WTC11 (cell line): ENCODE measurements at regions not wholly inside any gene's neighbourhood (a gene's known extent, or its start where the extent isn't known, plus 50 kb on each side); places are given as distances from the start of the nearest gene placed in this dataset.

Source experiments
- ATAC-seq: fragments of 200-7000 bp; cut with Tn5 transposase; 2 replicates; pipeline ENCODE4 v1.10.0; 2021; ENCODE audit warnings: mild to moderate bottlenecking, moderate library complexity
- CTCF ChIA-PET: fragments of 300-600 bp; sonication (Branson Sonifier 250); formaldehyde crosslinking; loops from one replicate; lab custom pipeline; 2021; ENCODE audit warnings: antibody characterized with exemption; lab: Charles Lee
- POLR2A ChIA-PET: fragments of 350-600 bp; sonication (Branson Sonifier 250); formaldehyde crosslinking; loops from one replicate; lab custom pipeline; 2021; ENCODE audit warnings: antibody characterized with exemption; lab: Charles Lee
- DNase-seq: peaks from one replicate; pipeline ENCODE4 v3.0.0; 2021; ENCODE audit warnings: low spot score
- H3K27ac Mint-ChIP-seq: 2 replicates; pipeline ENCODE4 v1.8.0; 2021; ENCODE audit warnings: mixed read lengths
- H3K27me3 Mint-ChIP-seq: 2 replicates; pipeline ENCODE4 v1.8.0; 2021; ENCODE audit warnings: low read depth, mild to moderate bottlenecking, moderate library complexity, mixed read lengths
- H3K36me3 Mint-ChIP-seq: 2 replicates; pipeline ENCODE4 v1.8.0; 2021; ENCODE audit warnings: mixed read lengths
- H3K4me1 Mint-ChIP-seq: 2 replicates; pipeline ENCODE4 v1.8.0; 2022; ENCODE audit warnings: mixed read lengths
- H3K4me3 Mint-ChIP-seq: 2 replicates; pipeline ENCODE4 v1.8.0; 2021; ENCODE audit warnings: mild to moderate bottlenecking, moderate library complexity, mixed read lengths
- H3K9me3 Mint-ChIP-seq: 2 replicates; pipeline ENCODE4 v1.8.0; 2021; ENCODE audit warnings: mixed read lengths
- AR ChIP-seq: fragments of 250-450 bp; sonication (Bioruptor Pico); IDR thresholded peaks from 2 replicates; pipeline ENCODE4 v1.9.0; 2021; ENCODE audit warnings: mild to moderate bottlenecking
- ATF2 ChIP-seq: sonication (generic); formaldehyde crosslinking; IDR thresholded peaks from 2 replicates; pipeline ENCODE4 v1.8.1; 2022; ENCODE audit warnings: low read depth, missing genetic modification reagents, borderline replicate concordance
- E2F4 ChIP-seq: sonication (generic); formaldehyde crosslinking; IDR thresholded peaks from 2 replicates; pipeline ENCODE4 v1.8.1; 2022; ENCODE audit warnings: low read depth, mild to moderate bottlenecking, moderate library complexity, missing genetic modification reagents, borderline replicate concordance
- ETV6 ChIP-seq: sonication (generic); formaldehyde crosslinking; IDR thresholded peaks from 2 replicates; pipeline ENCODE4 v1.8.1; 2022; ENCODE audit warnings: mild to moderate bottlenecking, missing genetic modification reagents
- GTF2I ChIP-seq: fragments of 250-450 bp; sonication (Bioruptor Pico); conservative IDR thresholded peaks from 2 replicates; pipeline ENCODE4 v1.4.0; 2021; ENCODE audit warnings: mild to moderate bottlenecking
- KAT7 ChIP-seq: sonication (generic); formaldehyde crosslinking; IDR thresholded peaks from 2 replicates; pipeline ENCODE4 v1.8.1; 2023; ENCODE audit warnings: missing genetic modification reagents, mild to moderate bottlenecking, borderline replicate concordance
- MXD4 ChIP-seq: fragments of 250-450 bp; sonication (Bioruptor Pico); IDR thresholded peaks from 2 replicates; pipeline ENCODE4 v1.8.0; 2021; ENCODE audit warnings: mild to moderate bottlenecking, moderate library complexity, borderline replicate concordance
- MYBL2 ChIP-seq: sonication (generic); formaldehyde crosslinking; IDR thresholded peaks from 2 replicates; pipeline ENCODE4 v1.8.1; 2023; ENCODE audit warnings: mild to moderate bottlenecking, moderate library complexity, missing genetic modification reagents
- NFATC4 ChIP-seq: fragments of 250-450 bp; sonication (Bioruptor Pico); IDR thresholded peaks from 2 replicates; pipeline ENCODE4 v1.9.0; 2021; ENCODE audit warnings: mild to moderate bottlenecking
- NFYB ChIP-seq: sonication (generic); formaldehyde crosslinking; conservative IDR thresholded peaks from 2 replicates; pipeline ENCODE4 v1.8.0; 2022; ENCODE audit warnings: low read depth, missing genetic modification reagents
- NR1H2 ChIP-seq: sonication (generic); formaldehyde crosslinking; IDR thresholded peaks from 2 replicates; pipeline ENCODE4 v1.9.0; 2021; ENCODE audit warnings: mild to moderate bottlenecking, moderate library complexity, missing genetic modification reagents
- NR2C2 ChIP-seq: sonication (generic); formaldehyde crosslinking; IDR thresholded peaks from 2 replicates; pipeline ENCODE4 v1.8.0; 2022; ENCODE audit warnings: mild to moderate bottlenecking, missing genetic modification reagents
- NR3C1 ChIP-seq: sonication (generic); formaldehyde crosslinking; conservative IDR thresholded peaks from 2 replicates; pipeline ENCODE4 v1.8.1; 2023; ENCODE audit warnings: low read depth, mild to moderate bottlenecking, missing genetic modification reagents
- PRRX2 ChIP-seq: fragments of 250-450 bp; sonication (Bioruptor Pico); IDR thresholded peaks from 2 replicates; pipeline ENCODE4 v1.8.0; 2021; ENCODE audit warnings: mild to moderate bottlenecking
- RORB ChIP-seq: fragments of 250-450 bp; sonication (Bioruptor Pico); IDR thresholded peaks from 2 replicates; pipeline ENCODE4 v1.9.0; 2021; ENCODE audit warnings: mild to moderate bottlenecking
- SMAD4 ChIP-seq: sonication (generic); formaldehyde crosslinking; IDR thresholded peaks from 2 replicates; pipeline ENCODE4 v1.8.0; 2022; ENCODE audit warnings: mild to moderate bottlenecking, missing genetic modification reagents
- ZMAT4 ChIP-seq: fragments of 250-450 bp; sonication (Bioruptor Pico); IDR thresholded peaks from 2 replicates; pipeline ENCODE4 v1.9.0; 2021; ENCODE audit warnings: mild to moderate bottlenecking
- ZNF138 ChIP-seq: sonication (generic); formaldehyde crosslinking; conservative IDR thresholded peaks from 2 replicates; pipeline ENCODE4 v1.8.1; 2022; ENCODE audit warnings: mild to moderate bottlenecking, moderate library complexity, missing genetic modification reagents
- ZNF281 ChIP-seq: sonication (generic); formaldehyde crosslinking; IDR thresholded peaks from 2 replicates; pipeline ENCODE4 v1.8.0; 2023; ENCODE audit warnings: mild to moderate bottlenecking, missing genetic modification reagents
- ZNF425 ChIP-seq: fragments of 250-450 bp; sonication (Bioruptor Pico); conservative IDR thresholded peaks from 2 replicates; pipeline ENCODE4 v1.9.0; 2021; ENCODE audit warnings: mild to moderate bottlenecking

GRCh38 chrX:39822133-39822748, 275.5 kb downstream of the BCOR start (continued):
- TF ChIP-seq ZMAT4, result no peak
- no peak for TF ChIP-seq ZNF425 (CRISPR knock-in tag)
- no peak for TF ChIP-seq E2F4 (CRISPR knock-in tag)

GRCh38 chrX:39823424-39823823, 274.3 kb downstream of the BCOR start:
- no peak for TF ChIP-seq ETV6 (CRISPR knock-in tag)
- no peak for TF ChIP-seq ZNF138 (CRISPR knock-in tag)
- no peak for TF ChIP-seq NFYB
- TF ChIP-seq NR3C1 (CRISPR knock-in tag), result no peak
- TF ChIP-seq SMAD4 (CRISPR knock-in tag), result no peak
- no peak for TF ChIP-seq NR2C2
- no peak for TF ChIP-seq NFATC4 (CRISPR knock-in tag)
- TF ChIP-seq NR1H2 (CRISPR knock-in tag), result no peak
- no peak for TF ChIP-seq ATF2
- no peak for TF ChIP-seq ZNF281 (CRISPR knock-in tag)
- no peak for TF ChIP-seq KAT7
- TF ChIP-seq MXD4 (CRISPR knock-in tag), result no peak
- TF ChIP-seq MYBL2 (CRISPR knock-in tag), result no peak
- TF ChIP-seq RORB, result no peak
- TF ChIP-seq PRRX2 (CRISPR knock-in tag), result no peak
- no peak for TF ChIP-seq GTF2I (CRISPR knock-in tag)
- TF ChIP-seq AR (CRISPR knock-in tag), result no peak
- ATAC-seq, result no peak
- Mint-ChIP-seq H3K27ac (no peak overlapping the region), H3K4me1 (peaks cover 50% of the 10 kb centered on the region), H3K27me3 (peaks cover 9% of the 10 kb centered on the region), H3K36me3 (peaks cover 4% of the 10 kb centered on the region; the same call in 1 of the 2 replicates), H3K4me3 (no peak overlapping the region), H3K9me3 (no peaks in the 10 kb centered on the region)
- ChIA-PET CTCF (interaction anchor here (1.4 kb wide), 1 partner anchor 28 kb away, joined by 3 read pairs; no protein-coding TSS in a partner anchor), POLR2A (no interaction called here)
- no peak for DNase-seq
